ENCODE measurements at regions not wholly inside any gene's neighbourhood (a gene's known extent, or its start where the extent isn't known, plus 50 kb on each side); places are given as distances from the start of the nearest gene placed in this dataset.

DNA sequence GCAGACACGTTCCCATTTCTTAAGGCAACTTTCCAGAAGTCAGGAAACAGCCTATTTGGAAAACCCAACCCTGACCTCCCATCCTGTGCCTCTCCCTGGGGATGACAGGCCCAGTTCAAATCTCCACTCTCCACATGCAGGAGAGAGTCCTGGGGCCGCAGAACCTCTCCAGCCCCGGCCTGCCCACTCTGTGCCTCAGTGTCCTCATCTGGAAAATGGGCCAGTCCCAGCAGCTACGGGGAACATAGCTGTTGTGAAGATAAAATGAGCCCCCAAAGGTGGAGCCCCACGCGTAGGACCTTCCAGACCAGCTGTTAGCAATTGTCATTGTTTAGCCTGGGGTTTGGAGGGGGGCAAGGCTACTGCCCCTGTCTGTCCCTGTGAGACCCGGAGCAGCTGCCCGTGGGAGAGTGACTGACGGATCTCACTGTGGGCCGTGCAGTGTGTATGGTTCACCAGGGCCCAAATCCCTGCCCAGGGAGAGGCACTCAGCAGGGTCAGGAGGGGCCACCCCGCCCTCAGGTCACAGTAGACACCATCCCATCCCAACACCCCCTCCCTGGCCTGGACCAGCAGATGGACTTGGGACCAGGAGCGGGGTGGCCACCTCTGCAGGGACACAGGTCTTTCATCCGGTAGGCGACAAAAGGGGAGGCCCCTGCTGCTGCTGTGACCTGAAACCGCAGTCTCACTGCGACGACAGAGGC, 145.9 kb downstream of the CTTN start:
- WGBS (ENCODE audit: insufficient coverage): 67% methylated on average over 13 of the region's 17 CpGs
- no peaks in the 10 kb centered on the region for H3K9me3 ChIP-seq (replicated peaks; ENCODE audit: control insufficient read depth, low read depth, low read length)
- peaks cover 19% of the 10 kb centered on the region for H3K4me1 ChIP-seq (ENCODE audit: control insufficient read depth, insufficient read depth, low read length)
- DNase-seq: no peak
- H3K4me3 ChIP-seq (ENCODE audit: low read length): no peak overlapping the region
- H3K27me3 ChIP-seq (ENCODE audit: control insufficient read depth, insufficient read depth, low read length): peaks cover 10% of the 10 kb centered on the region
- H3K36me3 ChIP-seq (ENCODE audit: control insufficient read depth, insufficient read depth, low read length): no peaks in the 10 kb centered on the region
- no peak overlapping the region for H3K27ac ChIP-seq (ENCODE audit: low read length)

DNA sequence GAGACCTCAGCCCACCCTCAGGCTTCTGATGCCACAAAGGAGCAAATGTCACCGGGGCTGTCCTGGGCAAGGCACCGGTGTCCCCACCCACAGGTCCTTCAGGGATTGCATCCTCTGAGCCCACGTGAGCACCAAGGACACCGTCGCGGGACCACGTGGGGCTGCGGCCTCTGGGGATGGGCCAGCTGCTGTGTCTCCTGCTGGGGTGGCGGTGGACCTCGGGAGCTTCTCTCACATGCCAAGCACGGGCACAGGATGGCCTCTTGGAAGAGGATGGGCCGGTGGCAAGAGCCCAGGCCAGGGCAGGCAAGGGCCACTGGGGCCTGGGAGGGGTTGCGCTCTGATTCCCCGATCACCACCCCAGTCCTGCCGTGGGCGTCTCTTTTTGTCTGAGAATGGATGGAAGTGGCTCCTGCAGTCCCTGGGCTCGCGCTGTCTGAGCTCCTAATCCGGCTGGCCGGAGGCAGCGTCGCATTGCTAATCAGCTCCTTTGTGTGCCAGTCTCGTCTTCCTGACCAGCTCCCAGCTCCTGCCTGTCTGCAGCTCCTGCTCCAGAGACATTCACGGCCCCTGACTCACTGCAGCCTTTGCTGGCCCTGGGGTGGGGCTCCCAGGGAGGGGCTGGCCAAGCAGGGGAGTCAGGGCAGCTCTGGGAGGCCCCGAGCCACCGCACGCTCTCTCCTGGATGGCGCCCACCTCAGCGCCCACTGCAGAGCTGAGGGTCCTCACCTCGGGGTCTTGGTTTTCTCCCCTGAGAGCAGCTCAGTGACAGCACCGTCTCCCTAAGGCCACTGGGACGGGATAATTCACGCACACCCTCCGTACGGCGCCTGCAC, 146.7 kb downstream of the CTTN start:
- WGBS (ENCODE audit: insufficient coverage): 58% methylated on average over 34 of the region's 36 CpGs
- H3K27ac ChIP-seq (ENCODE audit: low read length): no peak overlapping the region
- peaks cover 19% of the 10 kb centered on the region for H3K4me1 ChIP-seq (ENCODE audit: control insufficient read depth, insufficient read depth, low read length)
- no peak overlapping the region for H3K4me3 ChIP-seq (ENCODE audit: low read length)
- no peaks in the 10 kb centered on the region for H3K9me3 ChIP-seq (replicated peaks; ENCODE audit: control insufficient read depth, low read depth, low read length)
- H3K36me3 ChIP-seq (ENCODE audit: control insufficient read depth, insufficient read depth, low read length): no peaks in the 10 kb centered on the region
- peaks cover 10% of the 10 kb centered on the region for H3K27me3 ChIP-seq (ENCODE audit: control insufficient read depth, insufficient read depth, low read length)
- DNase-seq: no peak

DNA sequence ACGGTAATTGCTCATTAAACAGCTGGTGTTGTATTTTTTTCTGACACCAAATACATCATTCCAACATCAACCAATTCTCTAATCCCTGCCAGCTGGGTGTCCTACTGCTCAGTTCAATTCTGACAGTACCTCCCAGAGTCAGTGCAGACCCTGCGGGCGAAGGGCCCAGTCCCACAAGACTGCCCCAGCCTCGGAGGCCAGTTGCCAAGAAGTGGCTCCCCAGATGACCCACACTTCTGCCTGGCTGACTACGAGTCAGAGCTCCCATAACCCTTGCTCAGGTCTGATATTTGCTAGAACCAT, 147.2 kb downstream of the CTTN start:
- Histone ChIP-seq H3K9me3 (replicated peaks; ENCODE audit: control insufficient read depth, low read depth, low read length) (no peaks in the 10 kb centered on the region), H3K27ac (ENCODE audit: low read length) (no peak overlapping the region), H3K27me3 (ENCODE audit: control insufficient read depth, insufficient read depth, low read length) (peaks cover 12% of the 10 kb centered on the region), H3K4me3 (ENCODE audit: low read length) (no peak overlapping the region), H3K36me3 (ENCODE audit: control insufficient read depth, insufficient read depth, low read length) (no peaks in the 10 kb centered on the region), H3K4me1 (ENCODE audit: control insufficient read depth, insufficient read depth, low read length) (peaks cover 19% of the 10 kb centered on the region)
- WGBS (ENCODE audit: insufficient coverage): 54% methylated on average over 5 of the region's 5 CpGs
- DNase-seq: no peak

DNA sequence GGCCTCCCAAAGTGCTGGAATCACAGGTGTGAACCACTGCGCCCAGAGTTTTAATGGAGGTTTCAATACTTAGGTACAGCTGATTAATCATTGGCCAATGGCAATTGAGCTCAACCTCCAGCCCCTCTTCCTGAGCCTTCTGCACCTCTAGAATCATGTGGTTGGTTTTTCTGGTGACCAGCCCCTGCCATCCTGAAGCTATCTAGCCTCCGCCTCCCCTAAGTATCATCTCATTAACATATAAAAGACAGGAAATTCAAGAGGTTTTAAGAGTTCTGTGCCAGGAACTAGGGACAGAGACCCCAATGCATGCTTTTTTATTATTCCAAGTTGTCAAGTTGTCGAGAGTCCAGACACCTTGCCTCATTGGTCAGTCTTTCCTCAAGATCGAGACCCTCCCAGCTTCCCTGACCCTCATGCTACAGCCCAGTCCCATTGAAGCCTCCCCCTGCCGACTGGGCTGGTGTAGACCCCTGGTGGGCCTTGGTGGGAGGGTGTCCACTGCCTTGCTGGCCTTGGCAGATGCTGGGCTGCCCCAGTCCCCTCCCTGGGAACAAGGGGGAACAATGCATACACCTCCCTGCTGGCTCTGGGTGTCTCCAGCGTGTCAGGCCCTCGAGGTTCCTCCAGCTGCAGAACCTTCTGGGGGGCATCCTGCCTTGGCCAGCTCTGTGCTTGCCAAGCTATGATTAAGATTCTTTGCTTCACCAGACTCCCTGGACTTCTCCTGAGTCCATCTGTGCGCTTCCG, 148.0 kb downstream of the CTTN start:
- H3K9me3 ChIP-seq (replicated peaks; ENCODE audit: control insufficient read depth, low read depth, low read length): no peaks in the 10 kb centered on the region
- H3K27me3 ChIP-seq (ENCODE audit: control insufficient read depth, insufficient read depth, low read length): peaks cover 14% of the 10 kb centered on the region
- H3K4me1 ChIP-seq (ENCODE audit: control insufficient read depth, insufficient read depth, low read length): peaks cover 19% of the 10 kb centered on the region
- H3K36me3 ChIP-seq (ENCODE audit: control insufficient read depth, insufficient read depth, low read length): no peaks in the 10 kb centered on the region
- DNase-seq: no peak
- H3K4me3 ChIP-seq (ENCODE audit: low read length): no peak overlapping the region
- H3K27ac ChIP-seq (ENCODE audit: low read length): no peak overlapping the region
- 63% methylated on average over 6 of the region's 9 CpGs for WGBS (ENCODE audit: insufficient coverage)

DNA sequence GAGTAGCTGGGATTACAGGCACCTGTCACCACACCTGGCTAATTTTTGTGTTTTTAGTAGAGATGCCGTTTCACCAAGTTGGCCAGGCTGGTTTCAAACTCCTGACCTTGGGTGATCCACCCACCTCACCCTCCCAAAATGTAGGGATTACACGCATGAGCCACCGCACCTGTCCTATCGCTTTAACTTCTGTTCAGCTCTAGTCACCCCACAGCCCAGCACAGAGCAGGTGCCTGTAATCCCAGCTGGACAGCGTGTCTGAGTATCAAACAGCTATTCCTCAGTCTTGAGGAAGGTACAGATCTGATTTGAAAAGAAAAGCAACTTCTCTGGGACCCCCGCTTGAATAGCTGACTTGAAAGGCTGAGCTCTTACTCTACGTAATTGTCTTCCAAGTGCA, 149.1 kb downstream of the CTTN start:
- peaks cover 22% of the 10 kb centered on the region for H3K4me1 ChIP-seq (ENCODE audit: control insufficient read depth, insufficient read depth, low read length)
- DNase-seq: no peak
- no peaks in the 10 kb centered on the region for H3K9me3 ChIP-seq (replicated peaks; ENCODE audit: control insufficient read depth, low read depth, low read length)
- H3K27ac ChIP-seq (ENCODE audit: low read length): no peak overlapping the region
- no peaks in the 10 kb centered on the region for H3K36me3 ChIP-seq (ENCODE audit: control insufficient read depth, insufficient read depth, low read length)
- peaks cover 15% of the 10 kb centered on the region for H3K27me3 ChIP-seq (ENCODE audit: control insufficient read depth, insufficient read depth, low read length)
- WGBS (ENCODE audit: insufficient coverage): 61% methylated on average over 5 of the region's 7 CpGs
- H3K4me3 ChIP-seq (ENCODE audit: low read length): no peak overlapping the region

DNA sequence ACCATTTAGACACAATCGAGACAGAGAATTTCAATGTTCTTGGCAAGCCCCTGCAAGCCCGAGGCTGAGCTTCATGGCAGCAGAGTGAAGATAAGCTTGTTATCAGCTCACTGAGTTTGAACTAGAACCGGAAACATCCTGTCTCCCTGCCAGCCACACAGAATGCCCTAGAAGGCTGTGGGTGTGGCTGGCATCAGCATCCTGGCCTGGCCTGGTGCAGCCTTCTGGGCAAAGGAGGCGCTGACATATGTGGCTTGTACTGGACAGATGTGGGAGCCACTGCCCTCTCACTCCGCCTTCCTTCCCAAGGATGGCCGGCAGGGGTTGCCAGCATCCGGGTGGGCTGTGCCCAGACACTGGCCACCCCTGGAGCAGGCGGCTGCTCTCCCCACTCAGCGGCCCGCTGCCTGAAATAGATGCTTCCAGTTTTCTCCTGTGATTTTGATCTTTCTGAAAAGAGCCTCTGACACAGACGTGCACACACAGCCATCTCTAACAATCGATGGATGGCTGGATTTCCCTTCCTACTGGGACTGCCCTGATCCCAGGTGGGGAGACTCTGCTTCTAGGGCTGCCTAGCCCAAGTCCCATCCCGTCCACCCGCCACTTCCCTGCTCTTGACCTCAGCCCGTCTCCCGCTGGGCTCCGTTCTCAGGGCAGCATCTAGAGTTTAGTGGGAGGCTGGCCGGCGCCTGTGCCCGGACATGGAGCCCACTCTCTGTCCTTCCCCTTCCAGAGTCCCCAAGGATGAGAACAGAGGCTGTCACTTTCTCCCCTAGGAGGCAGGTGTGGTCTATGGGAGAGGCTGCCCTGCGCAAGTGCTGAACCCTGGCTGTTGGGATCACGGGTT, 149.7 kb downstream of the CTTN start:
- Histone ChIP-seq H3K27ac (ENCODE audit: low read length) (no peak overlapping the region), H3K36me3 (ENCODE audit: control insufficient read depth, insufficient read depth, low read length) (no peaks in the 10 kb centered on the region), H3K4me3 (ENCODE audit: low read length) (no peak overlapping the region), H3K4me1 (ENCODE audit: control insufficient read depth, insufficient read depth, low read length) (peaks cover 22% of the 10 kb centered on the region), H3K27me3 (ENCODE audit: control insufficient read depth, insufficient read depth, low read length) (peaks cover 10% of the 10 kb centered on the region), H3K9me3 (replicated peaks; ENCODE audit: control insufficient read depth, low read depth, low read length) (no peaks in the 10 kb centered on the region)
- DNase-seq: peak; percentile 27
- WGBS (ENCODE audit: insufficient coverage): 74% methylated on average over 16 of the region's 22 CpGs

DNA sequence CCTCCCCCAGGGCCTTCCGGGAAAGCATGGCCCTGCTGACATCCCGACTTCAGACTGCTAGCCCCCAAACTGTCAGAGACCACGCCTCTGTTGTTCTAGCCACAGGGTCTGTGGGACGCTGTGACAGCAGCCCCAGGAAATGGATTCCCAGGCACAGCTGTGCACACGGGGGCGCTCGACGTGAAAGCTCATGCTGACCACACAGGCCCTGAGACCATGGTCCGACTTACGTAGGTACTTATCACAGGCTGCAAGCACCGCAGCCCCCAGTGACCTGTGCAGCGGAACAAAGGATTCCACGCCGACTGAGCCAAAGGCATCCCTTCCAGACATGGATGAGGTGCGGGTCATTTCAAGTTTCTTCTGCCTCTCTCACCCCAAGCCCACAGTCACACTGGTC, 150.6 kb downstream of the CTTN start:
- no peak for DNase-seq
- WGBS (ENCODE audit: insufficient coverage): 83% methylated on average over 14 of the region's 15 CpGs
- Histone ChIP-seq H3K4me3 (ENCODE audit: low read length) (no peak overlapping the region), H3K27me3 (ENCODE audit: control insufficient read depth, insufficient read depth, low read length) (peaks cover 11% of the 10 kb centered on the region), H3K4me1 (ENCODE audit: control insufficient read depth, insufficient read depth, low read length) (peaks cover 21% of the 10 kb centered on the region), H3K36me3 (ENCODE audit: control insufficient read depth, insufficient read depth, low read length) (no peaks in the 10 kb centered on the region), H3K27ac (ENCODE audit: low read length) (no peak overlapping the region), H3K9me3 (replicated peaks; ENCODE audit: control insufficient read depth, low read depth, low read length) (no peaks in the 10 kb centered on the region)

DNA sequence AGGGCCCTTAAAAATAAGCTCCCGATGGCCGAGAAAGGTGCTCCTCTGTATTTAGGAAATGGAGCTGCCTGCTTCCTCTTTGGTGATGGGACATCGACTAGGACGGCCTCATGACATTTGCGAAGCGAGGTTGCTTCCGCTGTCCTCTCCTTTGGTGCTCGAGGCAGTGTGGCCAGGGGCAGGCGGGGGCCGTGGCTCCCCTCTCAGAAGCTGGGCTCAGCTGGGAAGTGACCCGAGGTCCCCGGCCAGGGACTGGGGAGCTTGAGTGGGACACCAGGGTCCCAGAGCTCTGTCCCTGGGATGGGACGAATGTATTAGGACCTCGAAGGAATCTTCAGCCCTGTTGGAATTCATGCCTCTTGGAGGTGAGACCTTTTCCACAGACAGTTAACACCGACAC, 151.1 kb downstream of the CTTN start:
- 86% methylated on average over 15 of the region's 15 CpGs for WGBS (ENCODE audit: insufficient coverage)
- Histone ChIP-seq H3K4me3 (ENCODE audit: low read length) (no peak overlapping the region), H3K27me3 (ENCODE audit: control insufficient read depth, insufficient read depth, low read length) (peaks cover 12% of the 10 kb centered on the region), H3K4me1 (ENCODE audit: control insufficient read depth, insufficient read depth, low read length) (peaks cover 17% of the 10 kb centered on the region), H3K27ac (ENCODE audit: low read length) (no peak overlapping the region), H3K9me3 (replicated peaks; ENCODE audit: control insufficient read depth, low read depth, low read length) (no peaks in the 10 kb centered on the region), H3K36me3 (ENCODE audit: control insufficient read depth, insufficient read depth, low read length) (no peaks in the 10 kb centered on the region)
- no peak for DNase-seq

DNA sequence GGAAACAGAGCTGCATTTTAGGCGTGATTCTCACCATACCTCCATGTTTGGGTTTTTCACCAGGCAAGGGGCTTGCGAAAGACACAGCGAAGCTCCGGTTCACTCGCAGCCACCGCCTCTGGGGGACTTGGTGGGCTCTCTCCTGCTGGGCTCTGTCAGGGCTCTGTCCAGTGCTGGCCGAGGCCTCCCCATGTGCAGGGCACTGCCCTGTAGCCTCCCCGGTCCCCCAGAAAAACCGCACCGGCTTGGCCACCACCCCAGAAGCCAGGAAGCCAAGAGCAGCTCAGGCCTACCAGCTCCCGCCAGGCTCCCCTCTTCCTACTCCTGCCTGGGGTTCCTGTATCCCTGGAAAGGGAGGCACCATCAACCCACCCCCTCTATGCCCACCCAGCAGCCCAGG, 151.5 kb downstream of the CTTN start:
- Histone ChIP-seq H3K27me3 (ENCODE audit: control insufficient read depth, insufficient read depth, low read length) (peaks cover 12% of the 10 kb centered on the region), H3K4me1 (ENCODE audit: control insufficient read depth, insufficient read depth, low read length) (peaks cover 13% of the 10 kb centered on the region)

More for the DNA sequence above, 151.5 kb downstream of the CTTN start:
- Histone ChIP-seq H3K9me3 (replicated peaks; ENCODE audit: control insufficient read depth, low read depth, low read length) (no peaks in the 10 kb centered on the region), H3K27ac (ENCODE audit: low read length) (no peak overlapping the region), H3K4me3 (ENCODE audit: low read length) (no peak overlapping the region), H3K36me3 (ENCODE audit: control insufficient read depth, insufficient read depth, low read length) (no peaks in the 10 kb centered on the region)
- DNase-seq: no peak
- WGBS (ENCODE audit: insufficient coverage): 88% methylated on average over 10 of the region's 11 CpGs
